ENCODE measurements at regions not wholly inside any gene's neighbourhood (a gene's known extent, or its start where the extent isn't known, plus 50 kb on each side); places are given as distances from the start of the nearest gene placed in this dataset.
"Not testable (repeated sequence)": the region's sequence is repeated elsewhere in the genome, so short reads cannot be mapped to it uniquely, and the experiment has no call there.

DNA sequence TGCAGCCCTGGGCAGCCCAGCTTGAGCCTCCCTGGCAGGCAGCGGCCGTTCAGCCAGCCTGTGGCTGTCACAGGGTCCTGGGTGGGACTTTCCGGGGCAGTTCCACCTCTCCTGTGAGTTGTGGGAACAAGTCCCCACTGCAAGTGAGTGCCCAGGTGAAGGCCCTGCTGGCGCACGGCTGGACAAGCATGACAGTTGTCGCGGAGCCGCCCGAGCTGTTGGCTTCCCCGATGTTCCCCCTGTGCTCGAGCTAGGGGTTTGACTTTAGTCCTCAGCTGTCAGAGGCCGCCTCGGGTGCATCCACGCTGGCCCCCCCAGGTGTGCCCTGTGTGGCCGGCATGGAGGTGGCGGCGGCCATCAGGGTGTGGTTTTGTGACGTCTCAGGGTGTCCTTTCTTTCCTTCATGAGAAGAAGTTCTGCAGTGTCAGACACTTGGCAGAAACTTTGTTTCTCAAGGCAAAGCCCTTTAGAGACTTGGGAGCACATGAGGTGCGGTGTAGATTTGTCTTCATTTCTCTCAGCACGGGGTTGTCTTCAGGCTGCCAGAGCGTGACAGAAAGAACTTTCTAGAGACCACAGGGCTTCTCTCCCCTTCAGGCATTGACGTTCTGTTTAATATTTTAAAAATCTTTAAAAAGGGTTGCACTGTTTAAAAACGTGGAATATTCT is 69.4 kb upstream of the HGFAC start:
- no peak overlapping the region for H3K27ac Mint-ChIP-seq
- H3K4me1 Mint-ChIP-seq = peaks cover 52% of the 10 kb centered on the region
- DNase-seq (no peak), ATAC-seq (no peak)
- H3K4me3 Mint-ChIP-seq = no peak overlapping the region
- intact Hi-C loops (cut with DNase I, micrococcal nuclease) = no loop called here
- H3K36me3 Mint-ChIP-seq (ENCODE audit: low read depth) = no peaks in the 10 kb centered on the region
- H3K9me3 Mint-ChIP-seq (ENCODE audit: low read depth) = no peaks in the 10 kb centered on the region
- peaks cover 22% of the 10 kb centered on the region for H3K27me3 Mint-ChIP-seq
- ChIA-PET POLR2A (no interaction called here), CTCF (interaction anchor here (0.6 kb wide), 1 partner anchor 18 kb away, joined by 3 read pairs; no protein-coding TSS in a partner anchor)

DNA sequence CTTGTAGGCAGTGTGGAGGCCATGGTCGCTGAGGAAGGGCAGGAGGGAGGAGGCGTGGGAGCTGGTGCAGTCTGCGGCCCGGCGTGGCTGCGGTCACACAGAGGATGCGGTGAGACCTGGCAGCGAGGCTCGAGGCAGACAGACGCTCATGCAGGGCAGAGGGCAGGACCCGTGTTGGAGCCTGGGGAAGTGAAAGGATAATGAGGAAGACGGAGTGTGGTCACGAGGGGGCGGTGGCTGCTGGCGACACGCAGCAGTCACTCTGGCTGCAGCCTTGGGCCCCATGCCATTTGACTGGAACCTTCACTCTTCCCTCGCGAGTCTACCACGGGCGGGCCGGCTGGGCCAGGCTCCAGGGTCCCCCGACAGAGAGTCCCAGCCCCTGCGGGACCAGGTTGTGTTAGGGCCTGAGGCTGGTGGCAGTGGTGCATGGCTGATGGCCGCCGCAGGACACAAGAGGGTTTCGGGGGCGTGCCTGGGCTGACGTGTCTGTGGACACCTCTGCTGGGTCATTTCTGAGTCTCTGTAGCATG is 68.8 kb upstream of the HGFAC start:
- no peaks in the 10 kb centered on the region for H3K9me3 Mint-ChIP-seq (ENCODE audit: low read depth)
- ChIA-PET POLR2A (no interaction called here), CTCF (interaction anchor here (0.6 kb wide), 1 partner anchor 19 kb away, joined by 3 read pairs; no protein-coding TSS in a partner anchor)
- peaks cover under 1% of the 10 kb centered on the region for H3K36me3 Mint-ChIP-seq (ENCODE audit: low read depth)
- no peak overlapping the region for H3K4me3 Mint-ChIP-seq
- intact Hi-C loops (cut with DNase I, micrococcal nuclease) = no loop called here
- ATAC-seq (peak; percentile 57), DNase-seq (peak; percentile 55)
- peaks cover 51% of the 10 kb centered on the region for H3K4me1 Mint-ChIP-seq
- no peak overlapping the region for H3K27ac Mint-ChIP-seq
- H3K27me3 Mint-ChIP-seq = peaks cover 22% of the 10 kb centered on the region

DNA sequence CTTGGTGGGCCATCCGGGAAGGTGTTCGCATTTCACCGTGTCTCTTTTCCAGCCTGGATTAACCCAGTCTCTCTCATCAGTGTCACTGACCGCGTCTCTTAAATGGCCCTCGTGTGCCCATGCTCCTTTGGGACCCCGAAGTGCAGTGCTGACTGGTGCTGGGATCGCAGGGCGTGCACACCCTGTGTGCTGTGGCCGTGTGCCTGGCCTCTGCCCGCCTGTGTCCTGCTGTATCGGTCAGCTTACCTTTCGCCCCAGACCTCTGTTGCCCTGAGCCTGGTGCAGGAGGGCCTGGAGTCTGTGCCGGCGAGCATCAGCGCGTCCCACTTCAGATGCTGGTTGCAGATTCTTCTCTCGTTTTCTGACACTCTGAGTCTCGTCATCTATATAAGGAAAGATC is 68.3 kb upstream of the HGFAC start:
- no peak for DNase-seq
- Mint-ChIP-seq H3K27me3 (peaks cover 22% of the 10 kb centered on the region), H3K4me1 (peaks cover 47% of the 10 kb centered on the region), H3K36me3 (ENCODE audit: low read depth) (peaks cover 2% of the 10 kb centered on the region), H3K27ac (no peak overlapping the region), H3K4me3 (no peak overlapping the region), H3K9me3 (ENCODE audit: low read depth) (no peaks in the 10 kb centered on the region)
- POLR2A ChIA-PET = no interaction called here
- intact Hi-C loops (cut with DNase I, micrococcal nuclease) = no loop called here
- no peak for ATAC-seq
- CTCF ChIA-PET = no interaction called here

DNA sequence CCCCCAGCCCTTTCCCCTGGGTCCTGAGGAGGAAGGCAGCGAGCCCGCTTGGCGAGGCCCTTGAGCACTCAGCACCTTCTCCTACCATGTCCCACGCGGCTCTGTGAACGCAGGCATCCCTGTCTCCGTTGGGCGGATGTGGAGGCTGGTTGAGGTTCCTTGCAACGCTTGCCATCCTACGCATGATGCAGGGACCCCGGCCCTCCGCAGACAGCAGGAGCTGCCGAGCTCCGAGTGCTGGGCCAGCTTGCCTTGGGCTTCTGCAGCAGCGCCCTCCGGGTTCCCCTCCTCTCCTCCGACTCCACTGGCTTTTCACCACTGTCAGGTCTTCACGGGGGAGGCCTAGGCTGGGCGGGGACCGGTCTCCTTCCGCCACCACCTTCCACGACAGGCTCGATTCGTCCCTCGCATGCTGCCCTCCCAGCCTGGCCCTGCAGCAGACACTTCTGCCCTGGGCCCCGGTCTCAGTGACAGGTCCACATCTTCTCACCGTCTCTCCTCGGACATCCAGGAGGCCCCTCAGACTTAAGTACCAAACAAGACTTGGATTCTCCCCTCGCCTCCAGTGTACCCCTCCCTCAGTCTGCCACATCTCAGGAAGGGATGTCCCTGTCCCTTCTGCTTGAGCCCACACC is 67.6 kb upstream of the HGFAC start:
- intact Hi-C loops (cut with DNase I, micrococcal nuclease) = no loop called here
- no peak for ATAC-seq
- no peak for DNase-seq
- no peak overlapping the region for H3K4me3 Mint-ChIP-seq
- H3K9me3 Mint-ChIP-seq (ENCODE audit: low read depth) = peaks cover 1% of the 10 kb centered on the region
- peaks cover 2% of the 10 kb centered on the region for H3K36me3 Mint-ChIP-seq (ENCODE audit: low read depth)
- H3K4me1 Mint-ChIP-seq = peaks cover 40% of the 10 kb centered on the region
- no peak overlapping the region for H3K27ac Mint-ChIP-seq
- CTCF ChIA-PET = interaction anchor here (0.5 kb wide), 1 partner anchor 26 kb away, joined by 3 read pairs; no protein-coding TSS in a partner anchor
- POLR2A ChIA-PET = no interaction called here
- peaks cover 22% of the 10 kb centered on the region for H3K27me3 Mint-ChIP-seq

DNA sequence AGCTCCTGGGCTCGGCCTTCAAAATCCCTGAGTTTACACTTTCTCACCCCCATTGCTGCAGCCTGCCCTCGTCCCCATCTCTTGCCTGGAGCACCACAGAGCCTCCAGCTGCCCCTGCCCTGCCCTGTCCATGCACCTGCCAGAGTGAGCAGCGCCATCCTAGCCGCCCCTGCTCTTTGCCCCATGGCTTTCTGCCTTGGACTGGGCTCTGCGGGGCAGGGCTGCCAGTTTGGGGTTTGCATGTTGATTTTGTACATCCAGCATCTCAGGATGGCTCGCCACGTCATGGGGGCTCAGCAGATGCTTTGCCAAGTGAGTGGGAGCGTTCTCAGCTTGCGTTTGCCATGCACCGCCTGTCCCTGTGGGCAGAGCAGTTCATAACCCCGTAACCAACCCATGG is 67.1 kb upstream of the HGFAC start:
- CTCF ChIA-PET = interaction anchor here (0.5 kb wide), 1 partner anchor 27 kb away, joined by 3 read pairs; no protein-coding TSS in a partner anchor

DNA sequence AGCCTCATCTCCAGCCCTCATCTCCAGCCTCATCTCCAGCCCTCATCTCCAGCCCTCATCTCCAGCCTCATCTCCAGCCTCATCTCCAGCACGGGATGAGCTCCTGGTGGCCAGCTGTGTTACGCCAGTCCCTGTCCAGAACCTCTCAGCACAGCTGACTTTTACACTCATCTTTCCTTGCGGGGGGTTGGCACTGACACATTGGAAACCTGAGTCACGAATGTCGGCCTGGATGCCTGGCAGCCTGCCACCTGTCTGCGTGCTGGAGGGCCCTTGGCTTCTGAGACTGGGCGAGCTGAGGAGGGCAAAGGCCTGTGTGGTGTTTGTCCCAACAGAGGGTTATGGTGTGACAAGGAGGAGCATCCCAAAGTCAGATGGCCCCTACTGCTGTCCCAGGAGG is 66.1 kb upstream of the HGFAC start:
- H3K4me3 Mint-ChIP-seq = no peak overlapping the region
- CTCF ChIA-PET = no interaction called here
- no peak for ATAC-seq
- H3K36me3 Mint-ChIP-seq (ENCODE audit: low read depth) = peaks cover 2% of the 10 kb centered on the region
- no peak for DNase-seq
- peaks cover 6% of the 10 kb centered on the region for H3K9me3 Mint-ChIP-seq (ENCODE audit: low read depth)
- peaks cover 27% of the 10 kb centered on the region for H3K4me1 Mint-ChIP-seq
- H3K27ac Mint-ChIP-seq = no peak overlapping the region
- intact Hi-C loops (cut with DNase I, micrococcal nuclease) = no loop called here
- H3K27me3 Mint-ChIP-seq = peaks cover 15% of the 10 kb centered on the region
- POLR2A ChIA-PET = no interaction called here

More for the DNA sequence above, 67.1 kb upstream of the HGFAC start:
- Mint-ChIP-seq H3K4me3 (no peak overlapping the region), H3K4me1 (peaks cover 35% of the 10 kb centered on the region), H3K9me3 (ENCODE audit: low read depth) (peaks cover 4% of the 10 kb centered on the region), H3K27ac (no peak overlapping the region), H3K36me3 (ENCODE audit: low read depth) (peaks cover 2% of the 10 kb centered on the region), H3K27me3 (peaks cover 20% of the 10 kb centered on the region)
- DNase-seq (no peak), ATAC-seq (no peak)
- intact Hi-C loops (cut with DNase I, micrococcal nuclease) = no loop called here
- POLR2A ChIA-PET = no interaction called here

DNA sequence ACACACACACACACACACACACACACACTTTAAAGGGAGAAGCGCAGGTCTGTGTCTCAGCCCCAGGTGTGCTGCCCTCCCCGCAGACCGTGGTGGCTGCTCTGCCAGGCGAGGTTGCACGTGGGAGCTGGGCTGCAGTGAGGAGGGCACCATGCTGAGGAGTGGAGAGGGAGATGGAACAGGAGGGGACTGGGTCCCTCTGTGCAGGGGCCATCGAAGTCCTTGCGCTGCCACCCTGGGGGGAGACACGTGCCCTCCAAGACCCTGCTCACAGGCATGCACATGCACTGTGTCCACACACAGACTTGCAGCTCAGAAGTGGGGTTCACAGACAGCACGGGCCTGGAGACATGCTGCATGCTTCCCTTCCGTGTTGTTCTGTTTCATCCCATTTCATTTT is 65.5 kb upstream of the HGFAC start:
- H3K9me3 Mint-ChIP-seq (ENCODE audit: low read depth) = peaks cover 11% of the 10 kb centered on the region
- no peak overlapping the region for H3K4me3 Mint-ChIP-seq
- DNase-seq (no peak), ATAC-seq (no peak)
- H3K27ac Mint-ChIP-seq = no peak overlapping the region
- peaks cover 11% of the 10 kb centered on the region for H3K27me3 Mint-ChIP-seq
- POLR2A ChIA-PET = no interaction called here
- intact Hi-C loops (cut with DNase I, micrococcal nuclease) = no loop called here
- H3K4me1 Mint-ChIP-seq = peaks cover 22% of the 10 kb centered on the region
- peaks cover 2% of the 10 kb centered on the region for H3K36me3 Mint-ChIP-seq (ENCODE audit: low read depth)
- CTCF ChIA-PET = no interaction called here

DNA sequence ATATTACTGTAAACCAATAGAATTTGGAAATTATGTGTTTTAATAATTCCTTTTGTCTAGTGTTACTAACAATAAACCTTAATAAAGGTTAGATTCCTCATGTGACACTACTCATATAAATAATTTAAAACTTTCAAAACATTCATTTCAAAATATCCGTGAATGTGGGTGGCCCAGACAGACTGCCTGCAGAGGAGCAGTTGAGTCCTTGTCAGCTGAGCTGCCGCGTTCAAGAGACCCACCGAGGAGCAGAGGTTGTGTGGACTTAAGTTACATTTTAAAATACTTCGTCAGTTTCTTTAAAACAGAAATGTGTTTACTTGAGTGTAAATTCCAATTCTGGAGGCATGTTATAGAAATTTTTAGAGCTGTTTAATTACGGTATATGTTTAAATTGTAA is 64.2 kb upstream of the HGFAC start:
- Mint-ChIP-seq H3K27ac (no peak overlapping the region), H3K27me3 (peaks cover 5% of the 10 kb centered on the region), H3K4me3 (no peak overlapping the region), H3K9me3 (ENCODE audit: low read depth) (peaks cover 12% of the 10 kb centered on the region), H3K4me1 (peaks cover 14% of the 10 kb centered on the region), H3K36me3 (ENCODE audit: low read depth) (peaks cover 2% of the 10 kb centered on the region)
- DNase-seq (no peak), ATAC-seq (no peak)
- intact Hi-C loops (cut with DNase I, micrococcal nuclease) = no loop called here
- ChIA-PET CTCF (no interaction called here), POLR2A (no interaction called here)

DNA sequence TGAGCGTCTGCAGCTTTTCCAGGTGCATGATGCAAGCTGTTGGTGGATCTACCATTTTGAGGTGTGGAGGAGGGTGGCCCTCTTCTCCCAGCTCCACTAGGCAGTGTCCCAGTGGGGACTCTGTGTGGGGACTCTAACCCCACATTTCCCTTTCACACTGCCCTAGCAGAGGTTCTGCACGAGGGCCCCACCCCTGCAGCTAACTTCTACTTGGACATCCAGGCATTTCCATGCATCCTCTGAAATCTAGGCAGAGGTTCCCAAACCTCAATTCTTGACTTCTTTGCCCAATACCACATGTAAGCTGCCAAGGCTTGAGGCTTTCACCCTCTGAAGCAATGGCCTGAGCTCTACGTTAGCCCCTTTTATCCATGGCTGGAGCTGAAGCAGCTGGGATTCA is 61.4 kb upstream of the HGFAC start:
- POLR2A ChIA-PET; ATAC-seq; H3K27me3 Mint-ChIP-seq; H3K4me3 Mint-ChIP-seq; DNase-seq; intact Hi-C loops (cut with DNase I, micrococcal nuclease); H3K4me1 Mint-ChIP-seq; H3K36me3 Mint-ChIP-seq (ENCODE audit: low read depth); H3K27ac Mint-ChIP-seq: not testable (repeated sequence)
- CTCF ChIA-PET = interaction anchor here (0.9 kb wide), 1 partner anchor 34 kb away, joined by 4 read pairs; no protein-coding TSS in a partner anchor
- peaks cover 12% of the 10 kb centered on the region for H3K9me3 Mint-ChIP-seq (ENCODE audit: low read depth)

DNA sequence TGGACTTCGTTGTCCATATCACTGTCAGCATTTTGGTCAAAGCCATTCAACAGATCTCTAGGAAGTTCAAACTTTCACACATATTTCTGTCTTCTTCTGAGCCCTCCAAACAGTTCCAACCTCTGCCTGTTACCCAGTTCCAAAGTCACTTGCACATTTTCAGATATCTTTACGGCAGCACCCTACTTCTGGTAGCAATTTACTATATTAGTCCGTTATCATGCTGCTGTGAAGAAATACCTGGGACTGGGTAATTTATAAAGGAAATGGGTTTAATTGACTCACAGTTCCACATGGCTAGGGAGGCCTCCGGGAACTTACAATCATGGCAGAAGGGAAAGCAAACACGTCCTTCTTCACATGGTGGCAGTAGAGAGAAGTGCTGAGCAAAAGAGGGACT is 60.6 kb upstream of the HGFAC start:
- H3K27me3 Mint-ChIP-seq; intact Hi-C loops (cut with DNase I, micrococcal nuclease); ATAC-seq; POLR2A ChIA-PET; H3K36me3 Mint-ChIP-seq (ENCODE audit: low read depth); H3K4me3 Mint-ChIP-seq; CTCF ChIA-PET; DNase-seq; H3K27ac Mint-ChIP-seq: not testable (repeated sequence)
- H3K4me1 Mint-ChIP-seq = peaks cover 12% of the 10 kb centered on the region
- peaks cover 12% of the 10 kb centered on the region for H3K9me3 Mint-ChIP-seq (ENCODE audit: low read depth)

DNA sequence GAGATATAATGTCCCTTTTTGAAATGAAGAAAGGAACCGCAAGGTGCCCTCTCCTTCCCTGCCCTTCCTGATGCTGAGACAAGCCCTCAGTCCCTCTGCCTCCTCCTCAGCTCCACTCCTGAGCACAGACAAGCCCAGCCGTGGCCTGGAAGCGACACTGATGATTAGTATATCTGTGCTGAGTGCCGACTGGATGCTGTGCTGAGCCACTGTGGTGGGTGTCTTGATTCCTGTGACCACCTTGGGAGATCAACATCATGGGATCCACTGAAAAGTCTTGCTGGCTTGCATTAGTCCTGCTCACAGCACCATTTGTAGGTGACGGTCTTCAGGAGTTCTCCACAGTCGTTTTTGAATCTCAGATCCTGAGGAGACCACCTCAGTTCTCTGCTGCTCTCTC is 59.5 kb upstream of the HGFAC start:
- peaks cover 2% of the 10 kb centered on the region for H3K36me3 Mint-ChIP-seq (ENCODE audit: low read depth)
- ATAC-seq (no peak), DNase-seq (no peak)
- ChIA-PET CTCF (no interaction called here), POLR2A (no interaction called here)
- intact Hi-C loops (cut with DNase I, micrococcal nuclease) = no loop called here
- H3K4me3 Mint-ChIP-seq = no peak overlapping the region
- H3K9me3 Mint-ChIP-seq (ENCODE audit: low read depth) = peaks cover 12% of the 10 kb centered on the region
- H3K27ac Mint-ChIP-seq = no peak overlapping the region
- H3K4me1 Mint-ChIP-seq = peaks cover 12% of the 10 kb centered on the region
- H3K27me3 Mint-ChIP-seq = no peaks in the 10 kb centered on the region

DNA sequence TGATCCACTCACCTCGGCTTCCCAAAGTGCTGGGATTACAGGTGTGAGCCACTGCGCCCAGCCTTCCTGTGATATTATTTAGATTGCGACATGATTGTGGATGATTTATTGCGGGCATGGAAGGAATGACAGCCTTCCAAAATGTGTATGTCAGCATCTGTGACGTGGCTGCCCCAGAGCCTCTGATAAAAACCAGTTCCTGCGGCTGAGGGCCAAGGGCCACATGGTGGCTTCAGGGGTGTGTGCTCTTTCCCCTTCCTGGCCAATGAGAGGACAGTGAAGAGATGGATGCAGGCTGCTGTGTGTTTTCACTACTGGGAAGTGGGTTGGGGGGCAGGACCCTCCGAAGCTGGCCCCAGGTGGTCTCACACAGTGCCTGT is 57.4 kb upstream of the HGFAC start:
- DNase-seq (no peak), ATAC-seq (no peak)
- Mint-ChIP-seq H3K4me1 (peaks cover 19% of the 10 kb centered on the region), H3K27ac (no peak overlapping the region), H3K36me3 (ENCODE audit: low read depth) (no peaks in the 10 kb centered on the region), H3K9me3 (ENCODE audit: low read depth) (peaks cover 10% of the 10 kb centered on the region), H3K4me3 (no peak overlapping the region), H3K27me3 (no peaks in the 10 kb centered on the region)
- POLR2A ChIA-PET = no interaction called here
- CTCF ChIA-PET = no interaction called here
- intact Hi-C loops (cut with DNase I, micrococcal nuclease) = no loop called here

Data from activated CD4-positive, alpha-beta T cell treated with anti-CD3 and anti-CD28 coated beads for 36 hours (primary cell).